Left lobe of liver (tissue), 2 donors: ENCODE measurements at regions not wholly inside any gene's neighbourhood (a gene's known extent, or its start where the extent isn't known, plus 50 kb on each side); places are given as distances from the start of the nearest gene placed in this dataset.

Experiments used
- ATAC-seq: fragments of 200-7000 bp; cut with Tn5 transposase; one replicate; pipeline ENCODE4 v1.9.1; 2020; ENCODE audit warnings: mild to moderate bottlenecking, moderate library complexity
- DNase-seq: peaks from one replicate; pipeline ENCODE4 v3.0.0-alpha.2; 2020; ENCODE audit warnings: low spot score
- donor health status: DM: no; HTN: no; CAD: no; lungs with moderate emphysema.
- donor health status: DM: no; HTN: yes; CAD: no.

DNA sequence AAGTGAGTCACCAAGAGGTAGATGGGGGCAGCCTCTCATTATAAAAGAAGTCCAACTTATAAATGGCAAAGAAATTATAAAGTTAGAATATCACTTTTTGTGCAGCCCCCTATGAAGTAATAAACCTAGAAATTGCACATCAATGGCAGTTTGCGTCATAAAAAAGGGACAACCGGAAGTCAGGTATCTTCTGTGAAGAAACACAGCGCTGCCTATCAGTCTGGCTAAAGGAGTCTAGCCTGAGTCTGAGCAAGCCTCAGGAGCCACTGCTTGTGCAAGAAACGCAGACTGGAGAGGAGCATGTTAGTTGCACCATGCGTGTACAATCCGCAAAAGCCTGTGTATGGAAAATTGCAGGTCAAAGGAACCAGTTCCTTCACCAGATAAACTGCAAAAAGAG lies 178.4 kb downstream of the ARRDC4 start:
- DNase-seq (no peak), ATAC-seq (no peak)

DNA sequence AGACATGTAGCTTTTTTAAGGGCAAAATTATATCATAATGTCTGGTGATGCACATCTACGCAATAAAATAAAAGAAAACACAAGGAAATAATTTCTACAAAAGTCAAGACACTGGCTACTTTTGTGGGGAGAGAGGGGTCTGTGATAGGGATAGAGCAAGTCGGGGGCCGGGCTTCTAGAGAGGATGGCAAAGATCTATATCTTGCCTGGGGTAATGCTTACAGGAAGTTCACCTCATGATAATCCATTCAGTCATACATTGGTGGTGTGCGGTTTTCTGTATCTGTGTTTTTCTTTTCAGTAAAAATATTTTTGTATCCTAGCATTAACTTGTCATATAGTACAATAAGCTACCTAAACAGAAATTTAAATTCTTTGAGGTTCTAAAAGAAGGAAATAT lies 178.8 kb downstream of the ARRDC4 start:
- ATAC-seq (no peak), DNase-seq (no peak)

DNA sequence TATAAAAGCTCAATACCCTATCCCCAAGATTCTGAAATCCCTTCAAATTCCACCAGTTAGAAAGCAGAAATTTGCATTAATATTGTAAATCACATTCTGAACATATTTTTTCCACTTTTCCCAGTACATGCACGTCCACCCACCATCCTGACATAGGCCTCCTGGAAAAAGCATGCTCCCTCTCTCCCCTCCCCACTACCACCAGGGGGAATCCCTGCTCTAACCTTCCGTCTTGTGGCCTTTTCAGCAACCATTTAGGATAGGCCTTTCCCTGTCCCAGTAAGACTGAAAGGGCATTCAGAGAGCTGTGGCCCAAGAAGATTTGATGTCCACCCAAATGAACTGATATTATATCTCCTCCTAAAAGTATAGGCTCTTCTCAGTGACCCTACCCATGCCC lies 182.1 kb downstream of the ARRDC4 start:
- no peak for DNase-seq
- ATAC-seq: no peak

DNA sequence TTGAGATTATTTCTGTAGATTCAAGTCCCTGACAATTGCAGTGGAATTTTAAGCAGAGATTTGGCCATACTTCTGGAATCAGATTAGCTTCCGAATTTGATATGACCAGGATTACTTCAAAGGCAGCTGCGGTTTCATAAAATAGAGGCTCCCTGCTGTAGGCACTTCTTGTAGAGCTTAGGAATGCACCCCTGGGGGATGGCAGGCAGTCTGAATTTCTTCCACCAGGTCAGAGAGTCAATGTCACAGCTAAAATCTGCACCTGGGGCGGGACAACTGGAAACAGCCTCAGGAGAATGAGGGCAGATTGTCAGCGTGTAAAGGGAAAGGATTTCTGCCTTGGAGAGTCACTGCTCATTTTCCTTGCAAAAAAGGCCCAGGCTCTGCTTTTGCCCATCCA lies 182.6 kb downstream of the ARRDC4 start:
- DNase-seq: no peak
- no peak for ATAC-seq

DNA sequence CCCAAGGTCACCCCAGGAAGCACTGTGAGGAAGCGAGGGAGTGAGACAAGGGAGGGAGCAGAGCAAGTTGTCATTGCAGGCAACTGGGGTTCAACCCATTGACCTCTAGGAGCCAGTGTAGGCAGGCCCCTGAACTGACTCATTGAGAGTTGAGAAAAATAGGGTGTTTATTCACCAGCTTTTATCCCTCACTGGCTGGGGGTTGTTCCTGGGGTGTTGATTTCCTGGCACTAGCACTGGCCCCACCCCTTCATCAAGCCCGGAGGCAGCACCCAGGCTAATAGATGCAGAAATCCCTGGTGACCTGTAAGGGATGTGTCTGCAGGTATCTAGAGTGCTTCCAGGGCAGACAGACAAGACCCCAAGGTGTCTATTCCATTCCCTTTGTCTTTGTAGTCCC lies 183.9 kb downstream of the ARRDC4 start:
- ATAC-seq (no peak), DNase-seq (no peak)

DNA sequence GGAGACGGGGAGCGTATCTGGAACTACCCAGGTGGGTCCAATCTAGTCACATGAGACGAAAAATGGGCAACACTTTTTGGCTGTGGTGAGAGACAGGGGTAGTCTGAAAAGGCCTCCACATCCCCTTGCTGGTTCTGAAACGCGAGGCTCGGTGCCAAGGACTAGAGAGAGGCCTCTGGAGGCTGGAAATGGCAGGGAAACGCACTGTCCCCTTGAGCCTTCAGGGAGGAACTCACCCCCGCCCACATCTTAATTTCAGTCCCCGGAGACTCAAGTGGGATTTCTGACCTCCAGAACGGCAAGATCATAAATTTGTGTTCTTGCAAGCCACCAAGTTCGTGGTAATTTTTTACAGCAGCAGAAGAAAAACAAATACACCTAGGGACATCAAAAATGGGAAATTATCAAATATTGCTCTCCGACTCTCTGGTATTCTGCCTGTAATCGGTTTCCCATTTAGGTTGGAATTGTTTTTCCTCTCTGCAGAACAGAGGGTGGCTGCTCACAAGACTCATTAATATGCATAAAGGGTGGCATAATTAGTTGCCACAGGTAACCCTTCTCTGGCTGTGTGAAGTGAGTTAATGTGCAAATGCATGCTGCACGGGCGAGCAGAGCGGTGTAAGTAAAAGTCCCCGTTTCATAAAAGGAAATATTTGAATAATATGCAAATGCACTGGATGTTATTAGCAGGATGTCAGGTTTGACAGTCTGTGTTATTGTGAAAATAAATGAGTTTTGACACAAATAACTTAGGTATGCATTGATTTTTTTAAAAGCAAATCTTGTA lies 185.7 kb downstream of the ARRDC4 start:
- ATAC-seq (no peak), DNase-seq (no peak)

DNA sequence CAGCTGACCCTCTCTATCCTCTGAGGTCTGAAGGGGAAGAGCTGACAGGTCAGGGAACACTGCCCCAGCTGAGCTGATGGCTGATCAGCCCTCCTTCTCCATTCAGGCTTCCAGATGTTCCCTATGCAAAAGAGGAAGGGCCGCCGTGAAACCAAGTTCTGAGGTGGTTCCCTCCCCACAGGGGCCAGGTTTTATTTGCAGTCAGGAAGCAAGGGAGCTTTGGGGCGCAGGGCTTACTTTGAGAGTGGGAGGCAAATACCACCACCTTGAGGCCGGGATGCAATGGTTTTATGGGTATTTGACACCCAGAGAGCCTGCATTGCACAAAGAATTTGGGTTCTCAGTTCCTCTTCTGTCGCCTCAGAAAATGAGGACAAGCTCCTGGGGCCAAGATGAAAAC lies 186.9 kb downstream of the ARRDC4 start:
- no peak for ATAC-seq
- no peak for DNase-seq

DNA sequence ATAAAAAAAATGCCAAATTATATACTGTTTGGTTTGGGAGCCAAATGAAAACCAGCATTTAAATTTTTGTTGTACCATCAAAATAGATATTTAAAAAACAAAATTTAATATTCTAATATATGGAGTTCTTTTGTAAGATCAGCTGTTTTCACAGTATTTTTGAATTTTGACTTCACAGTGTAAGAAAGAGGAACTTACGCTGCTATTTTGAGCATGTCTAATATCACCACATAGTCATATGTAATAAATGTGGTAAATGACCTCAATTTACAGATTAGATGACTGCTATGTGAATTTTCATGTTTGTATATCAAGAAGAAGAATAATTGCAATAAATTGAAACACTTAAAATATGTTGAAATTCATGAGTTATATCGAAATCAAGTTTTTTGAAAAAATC lies 189.6 kb downstream of the ARRDC4 start:
- no peak for DNase-seq
- ATAC-seq: no peak

DNA sequence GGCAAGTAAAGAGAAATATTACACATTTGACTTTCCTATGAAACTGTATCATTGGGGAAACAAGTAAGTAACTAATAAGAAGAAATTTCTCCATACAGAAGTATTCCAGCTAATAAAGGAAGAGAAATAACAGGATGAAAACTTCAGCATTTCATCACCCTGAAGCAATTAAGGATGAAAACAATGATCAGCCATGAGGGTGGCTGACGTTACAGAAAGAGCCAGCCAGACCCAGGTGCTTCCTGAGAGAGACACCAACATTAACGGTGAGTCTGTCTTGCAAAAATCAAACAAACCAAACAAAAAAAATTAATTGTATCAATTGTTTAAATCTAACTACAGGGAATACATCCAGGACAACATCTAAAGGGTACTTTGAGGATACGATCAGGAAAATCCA lies 190.0 kb downstream of the ARRDC4 start:
- DNase-seq: no peak
- ATAC-seq: no peak

DNA sequence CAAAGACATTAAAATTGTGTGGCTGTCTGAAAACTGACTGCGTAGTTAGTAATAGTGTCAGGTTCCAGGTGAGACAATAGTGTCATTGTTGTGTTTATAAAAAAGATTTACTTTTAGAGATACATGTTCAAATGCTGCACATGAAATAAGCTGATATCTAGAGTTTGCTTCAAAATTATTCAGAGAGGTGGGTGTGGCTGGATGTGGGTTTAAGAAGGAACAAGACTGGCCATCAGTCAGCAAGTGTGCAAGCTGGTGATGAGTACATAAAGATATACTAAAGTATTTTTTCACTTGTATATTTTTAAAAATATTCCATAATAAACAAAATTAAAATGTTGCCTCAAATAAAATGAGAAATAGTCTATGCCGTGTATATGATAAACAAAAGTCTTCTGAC lies 190.6 kb downstream of the ARRDC4 start:
- no peak for DNase-seq
- no peak for ATAC-seq

DNA sequence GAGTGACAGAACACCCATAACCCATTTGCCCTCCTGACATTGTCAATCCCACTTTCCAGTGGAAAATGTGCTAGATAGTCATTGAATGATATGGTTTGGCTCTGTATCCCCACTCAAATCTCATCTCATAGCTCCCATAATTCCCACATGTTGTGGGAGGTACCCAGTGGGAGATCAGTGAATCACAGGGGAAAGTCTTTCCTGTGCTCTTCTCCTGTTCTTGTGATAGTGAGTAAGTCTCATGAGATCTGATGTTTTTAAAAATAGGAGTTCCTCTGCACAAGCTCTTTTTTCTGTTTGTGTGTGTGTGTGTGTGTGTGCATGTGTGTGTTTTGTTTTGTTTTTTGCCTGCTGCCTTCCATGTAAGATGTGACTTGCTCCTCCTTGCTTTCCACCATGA lies 191.7 kb downstream of the ARRDC4 start:
- DNase-seq (no peak), ATAC-seq (no peak)

DNA sequence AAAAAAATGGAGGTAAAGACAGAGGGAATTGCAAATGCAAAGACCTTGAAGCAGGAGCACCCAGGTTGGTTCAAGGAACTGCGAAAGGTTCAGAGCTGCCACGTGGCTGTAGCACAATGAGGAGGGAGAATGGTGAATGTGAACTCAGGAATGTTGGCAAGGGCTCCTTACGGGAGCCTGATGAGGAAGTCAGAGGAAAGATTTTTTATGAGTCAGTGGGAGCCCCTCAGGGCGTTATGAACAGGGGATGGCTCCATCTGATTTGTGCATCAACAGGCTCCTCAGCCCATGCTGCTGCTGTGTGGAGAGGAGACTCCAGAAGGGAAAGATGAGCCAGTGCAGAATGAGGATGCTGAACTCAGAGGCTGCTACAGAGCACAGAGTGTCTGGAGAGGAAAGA lies 194.4 kb downstream of the ARRDC4 start:
- DNase-seq: no peak

DNA sequence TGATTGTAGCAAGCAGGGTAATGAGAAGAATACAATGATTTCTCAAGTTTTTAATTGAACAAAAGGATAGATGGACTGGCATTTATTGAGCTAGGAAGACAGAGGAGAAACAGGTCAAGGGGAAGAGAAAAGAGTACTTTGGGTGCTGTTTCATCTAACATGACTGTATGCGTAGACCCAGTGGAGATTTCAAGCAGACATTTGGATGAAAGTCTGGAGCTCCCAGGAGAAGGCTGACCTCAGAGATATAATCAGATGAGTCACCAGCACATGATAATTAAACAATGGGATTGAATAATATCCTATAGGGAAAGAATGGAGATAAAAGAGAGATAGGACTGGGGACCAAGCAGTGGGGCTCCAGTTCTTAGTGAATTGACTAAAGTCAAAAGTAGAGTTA lies 194.9 kb downstream of the ARRDC4 start:
- no peak for DNase-seq
- ATAC-seq: no peak

More for the DNA sequence above, 194.4 kb downstream of the ARRDC4 start:
- no peak for ATAC-seq

DNA sequence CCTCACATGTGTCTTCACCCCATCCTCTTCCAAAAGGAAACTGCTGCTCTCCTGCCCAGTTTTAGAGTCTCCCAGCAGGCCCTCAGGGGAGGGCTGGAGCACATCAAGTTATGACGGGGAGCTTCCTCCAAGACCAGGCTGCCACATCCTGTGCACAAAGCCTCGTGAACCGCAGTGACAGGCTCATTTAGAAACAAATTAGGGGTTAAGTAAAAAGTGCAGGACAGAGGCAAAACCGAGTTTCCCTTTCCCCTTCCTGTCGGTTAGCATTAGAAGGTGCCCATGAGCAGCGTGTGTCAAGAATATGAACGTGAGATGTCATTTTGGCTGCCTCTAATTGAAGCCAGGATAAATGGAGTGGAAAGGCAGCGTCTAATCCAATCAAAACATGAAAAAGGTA lies 199.7 kb downstream of the ARRDC4 start:
- ATAC-seq: no peak
- no peak for DNase-seq

DNA sequence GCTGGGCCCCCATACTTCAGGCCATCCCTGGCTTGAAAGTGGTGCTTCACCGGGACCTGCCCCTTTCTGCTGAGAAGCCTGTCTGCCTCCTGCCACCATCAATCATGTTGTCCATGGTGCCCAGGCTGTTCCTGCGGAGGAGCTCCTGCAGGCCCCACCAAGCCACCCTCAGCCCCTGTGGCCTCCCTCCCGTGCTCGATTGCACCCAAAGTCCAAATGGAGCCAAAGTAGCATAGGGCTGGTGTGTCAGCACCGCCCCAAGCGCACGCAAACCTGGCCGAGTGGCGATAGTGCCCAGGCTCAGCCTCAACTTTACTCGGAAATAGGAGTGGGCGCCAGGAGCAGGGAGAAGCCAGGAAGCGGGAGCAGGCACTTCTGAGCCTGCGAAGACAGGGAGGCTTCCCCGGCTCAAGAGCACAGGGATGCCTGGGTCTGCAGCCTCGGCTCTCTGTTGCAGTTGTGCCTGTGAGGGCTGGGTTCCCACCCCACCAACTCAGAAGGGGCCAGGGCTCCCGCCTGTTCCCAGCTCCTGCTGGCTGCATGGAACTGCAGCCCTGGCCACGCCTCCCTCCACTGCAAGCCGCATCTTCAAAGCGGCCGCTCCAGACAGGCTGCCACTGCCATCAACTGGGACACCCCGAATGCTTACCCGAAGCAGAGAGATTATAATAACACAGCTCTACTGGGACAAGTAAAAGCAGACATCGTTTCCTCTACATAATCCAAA lies 203.0 kb downstream of the ARRDC4 start:
- ATAC-seq (no peak), DNase-seq (no peak)

DNA sequence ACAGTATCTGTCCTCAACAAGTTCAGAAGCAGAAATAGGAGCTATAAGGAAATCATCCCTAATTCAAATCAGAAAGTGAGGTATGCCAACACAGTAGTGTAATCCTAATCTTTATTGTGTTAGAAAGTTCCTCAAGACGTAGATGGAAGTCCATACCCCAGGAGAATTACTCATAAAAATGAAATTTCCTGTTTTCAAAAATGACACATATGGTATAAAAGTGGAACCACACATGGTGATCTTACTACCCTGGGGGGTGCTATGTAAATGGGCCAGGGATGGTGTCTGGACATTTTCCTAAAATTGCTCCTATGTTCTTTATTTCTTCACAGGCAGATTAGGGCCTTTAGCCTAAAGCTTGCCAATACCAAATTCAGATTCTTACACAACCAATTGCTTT lies 204.1 kb downstream of the ARRDC4 start:
- ATAC-seq (no peak), DNase-seq (no peak)

DNA sequence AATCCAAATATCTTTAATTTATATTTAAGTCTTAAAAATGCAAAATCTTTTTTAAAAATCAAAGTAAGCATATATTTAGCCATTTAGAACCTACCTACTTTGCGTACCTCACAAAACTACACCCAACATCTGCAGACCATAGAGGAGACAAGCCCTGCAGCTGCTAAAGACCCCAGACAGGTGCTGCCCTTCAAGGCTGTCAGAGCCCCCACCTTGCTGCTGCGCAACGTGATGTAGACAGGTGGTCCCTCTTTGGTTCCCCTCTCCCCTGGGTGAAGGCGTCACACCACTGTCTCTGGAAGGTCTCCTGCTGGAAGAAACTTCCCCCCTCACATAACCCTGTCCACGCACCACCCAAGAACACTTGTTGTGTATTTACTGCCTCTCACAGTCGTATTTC lies 204.5 kb downstream of the ARRDC4 start:
- no peak for DNase-seq
- ATAC-seq: no peak

DNA sequence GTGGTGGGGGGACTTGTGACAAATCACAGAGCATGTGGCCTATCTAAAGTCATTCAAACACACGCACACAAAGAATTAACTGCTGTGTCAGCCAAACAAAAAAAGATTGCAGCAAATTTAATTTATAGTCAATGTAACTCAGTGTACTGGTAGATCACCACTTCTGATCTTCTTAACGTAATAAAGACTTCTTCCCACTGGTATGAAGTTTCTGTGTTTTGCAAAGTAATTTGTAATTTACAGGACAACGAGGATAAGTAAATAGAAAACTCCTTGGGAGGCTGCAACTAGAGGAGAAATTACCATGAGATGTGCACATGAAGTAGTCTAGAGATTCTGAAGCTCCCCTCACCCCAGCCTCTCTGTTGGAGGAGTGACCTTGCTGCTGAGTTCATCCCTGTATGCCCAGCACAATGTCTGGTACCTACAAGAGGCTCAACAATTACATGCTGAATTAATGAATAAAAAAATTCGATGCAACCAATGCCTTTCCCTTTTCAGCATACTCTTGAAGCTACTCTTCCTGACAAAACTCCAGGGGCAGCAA lies 207.3 kb downstream of the ARRDC4 start:
- no peak for ATAC-seq
- no peak for DNase-seq

DNA sequence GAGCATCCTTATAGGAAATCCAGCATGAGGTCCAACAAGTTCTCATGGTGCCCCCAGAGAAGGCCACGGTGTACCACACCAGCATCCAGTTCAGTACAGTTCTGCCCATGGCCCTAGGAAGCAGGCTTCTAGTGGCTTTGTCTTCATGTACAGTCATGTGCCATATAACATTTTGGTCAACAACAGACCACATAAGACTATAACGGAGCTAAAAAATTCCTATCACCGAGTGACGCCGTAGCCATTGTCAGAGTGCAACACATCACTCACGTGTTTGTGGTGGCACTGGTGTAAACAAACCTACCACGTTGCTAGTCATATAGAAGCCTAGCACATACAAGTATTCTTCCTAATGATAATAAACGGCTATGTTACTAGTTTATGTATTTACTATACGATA lies 209.0 kb downstream of the ARRDC4 start:
- ATAC-seq (no peak), DNase-seq (no peak)

DNA sequence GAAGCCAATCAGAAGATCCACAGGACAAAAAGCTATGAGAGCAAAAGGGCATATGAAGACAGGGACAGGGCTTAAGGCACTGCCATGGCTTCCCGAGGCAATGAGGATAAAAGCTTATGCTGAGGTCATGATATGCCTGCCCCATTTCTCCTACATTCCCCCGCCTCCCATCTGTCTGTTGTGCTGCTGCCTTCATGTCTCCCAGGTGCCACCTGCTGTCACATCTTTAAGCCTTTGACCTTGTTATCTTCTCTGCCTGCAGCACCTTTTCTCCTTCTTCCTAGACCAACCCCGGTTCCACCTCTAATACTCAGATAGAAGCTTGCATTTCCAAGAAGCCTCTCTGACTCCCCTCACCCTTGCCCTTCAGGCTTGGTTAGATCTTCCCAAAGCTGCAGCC lies 213.8 kb downstream of the ARRDC4 start:
- ATAC-seq: no peak
- DNase-seq: no peak

DNA sequence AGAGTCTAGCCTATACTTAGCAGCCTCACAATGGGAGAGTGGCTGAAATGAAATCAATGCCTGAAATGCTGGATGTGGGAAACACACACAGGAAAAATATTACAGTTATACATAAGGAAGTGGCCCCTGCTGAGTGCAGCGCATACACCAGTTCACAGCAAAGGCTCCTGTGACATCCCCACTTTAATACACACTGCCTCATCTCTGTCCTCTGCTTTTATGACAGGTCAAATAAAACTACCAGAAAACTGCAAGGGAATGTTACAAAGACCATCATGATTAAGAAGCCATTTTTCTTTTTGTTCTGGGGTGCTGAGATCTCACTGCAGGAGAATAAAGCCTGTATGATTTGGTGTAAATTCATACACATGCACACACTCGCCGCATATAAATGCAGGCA lies 214.3 kb downstream of the ARRDC4 start:
- DNase-seq: no peak
- no peak for ATAC-seq

DNA sequence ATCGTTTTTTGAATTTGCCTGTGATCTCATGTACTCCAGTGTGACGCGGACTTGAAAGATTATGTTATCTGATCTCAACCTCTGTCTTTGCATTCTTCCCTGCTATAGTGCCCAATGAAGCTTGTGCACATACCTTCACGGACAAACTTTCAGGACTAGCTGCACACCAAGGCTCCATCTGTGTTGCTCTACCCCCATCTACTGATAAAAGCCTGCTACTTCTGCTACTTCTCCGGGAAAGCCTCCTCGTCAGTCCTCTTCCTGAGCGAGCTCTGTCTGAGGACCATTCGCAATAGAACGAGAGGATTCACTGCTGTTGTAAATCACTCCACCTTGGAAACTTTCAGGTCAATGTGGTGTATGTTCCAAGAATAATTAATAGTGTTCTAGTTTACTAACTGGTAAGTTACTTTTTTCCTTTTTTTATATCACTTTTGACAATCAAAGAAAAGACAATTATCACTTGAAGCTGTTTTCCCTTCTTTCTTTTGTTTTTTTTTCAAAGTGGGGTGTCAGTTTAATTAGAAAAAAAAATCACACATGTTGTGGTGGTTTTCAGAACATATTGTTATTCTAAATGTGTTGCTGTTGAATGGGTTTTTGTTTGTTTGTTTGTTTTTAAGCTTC lies 217.6 kb downstream of the ARRDC4 start:
- ATAC-seq (peak; percentile 97), DNase-seq (peak; percentile 49)
